ENCODE measurements at regions not wholly inside any gene's neighbourhood (a gene's known extent, or its start where the extent isn't known, plus 50 kb on each side); places are given as distances from the start of the nearest gene placed in this dataset.

GRCh38 chr18:34957119-34957863 lies 83.9 kb upstream of the MAPRE2 start (continued):
- no peak for TF ChIP-seq CSRNP3 (CRISPR knock-in tag; IDR thresholded peaks at IDR 0.05)
- TF ChIP-seq ISL1 (CRISPR knock-in tag; IDR thresholded peaks at IDR 0.05), result no peak
- no peak for TF ChIP-seq ARNTL (CRISPR knock-in tag; IDR thresholded peaks at IDR 0.05; ENCODE audit: borderline replicate concordance, low read depth)
- no peak for TF ChIP-seq ZC3H10 (CRISPR knock-in tag; IDR thresholded peaks at IDR 0.05)

- no peak for ATAC-seq
- TF ChIP-seq TOX (CRISPR knock-in tag; IDR thresholded peaks at IDR 0.05; ENCODE audit: borderline replicate concordance) (no peak), POU6F1 (CRISPR knock-in tag; IDR thresholded peaks at IDR 0.05; ENCODE audit: borderline replicate concordance, low read depth) (no peak), SNAI2 (CRISPR knock-in tag; IDR thresholded peaks at IDR 0.05) (no peak), CREB5 (CRISPR knock-in tag; IDR thresholded peaks at IDR 0.05; ENCODE audit: low read depth) (no peak), OSR1 (CRISPR knock-in tag; IDR thresholded peaks at IDR 0.05) (no peak), ZC3H10 (CRISPR knock-in tag; IDR thresholded peaks at IDR 0.05) (no peak), ESRRG (CRISPR knock-in tag; IDR thresholded peaks at IDR 0.05) (no peak), ZFP3 (CRISPR knock-in tag; IDR thresholded peaks at IDR 0.05) (no peak)
Observed at GRCh38 chr18:34957864-34958259, 83.4 kb upstream of the MAPRE2 start.

GRCh38 chr18:34959211-34959829 lies 81.9 kb upstream of the MAPRE2 start:
- TF ChIP-seq ISL1 (CRISPR knock-in tag; IDR thresholded peaks at IDR 0.05), result no peak
- TF ChIP-seq ZNF70 (CRISPR knock-in tag; IDR thresholded peaks at IDR 0.05), result no peak
- TF ChIP-seq TOX (CRISPR knock-in tag; IDR thresholded peaks at IDR 0.05; ENCODE audit: borderline replicate concordance), result no peak
- no peak for TF ChIP-seq RARB (CRISPR knock-in tag; IDR thresholded peaks at IDR 0.05)
- no peak for TF ChIP-seq PPARA (CRISPR knock-in tag; IDR thresholded peaks at IDR 0.05; ENCODE audit: borderline replicate concordance)
- no peak for TF ChIP-seq SNAI2 (CRISPR knock-in tag; IDR thresholded peaks at IDR 0.05)
- no peak for TF ChIP-seq ARNTL (CRISPR knock-in tag; IDR thresholded peaks at IDR 0.05; ENCODE audit: borderline replicate concordance, low read depth)
- TF ChIP-seq ZFP30 (CRISPR knock-in tag; IDR thresholded peaks at IDR 0.05), result no peak
- TF ChIP-seq PATZ1 (CRISPR knock-in tag; IDR thresholded peaks at IDR 0.05; ENCODE audit: borderline replicate concordance), result no peak
- TF ChIP-seq GLIS3 (CRISPR knock-in tag; IDR thresholded peaks at IDR 0.05), result no peak
- no peak for TF ChIP-seq CSRNP3 (CRISPR knock-in tag; IDR thresholded peaks at IDR 0.05)
- TF ChIP-seq ZNF8 (CRISPR knock-in tag; IDR thresholded peaks at IDR 0.05), result no peak
- no peak for TF ChIP-seq POU6F1 (CRISPR knock-in tag; IDR thresholded peaks at IDR 0.05; ENCODE audit: borderline replicate concordance, low read depth)
- no peak for TF ChIP-seq OSR1 (CRISPR knock-in tag; IDR thresholded peaks at IDR 0.05)
- no peak for TF ChIP-seq TCF4 (CRISPR knock-in tag; IDR thresholded peaks at IDR 0.05; ENCODE audit: borderline replicate concordance)
- no peak for ATAC-seq

Measured in SK-N-SH treated with all-trans-retinoic acid at 6 μM for 48 hours (cell line).